ENCODE measurements at regions not wholly inside any gene's neighbourhood (a gene's known extent, or its start where the extent isn't known, plus 50 kb on each side); places are given as distances from the start of the nearest gene placed in this dataset.

GRCh38 chr10:21260506-21261149 lies 264.9 kb downstream of the SKIDA1 start:
- H3K4me1 Mint-ChIP-seq (ENCODE audit: unreplicated experiment) = peaks cover 10% of the 10 kb centered on the region
- no peaks in the 10 kb centered on the region for H3K27me3 Mint-ChIP-seq
- H3K9me3 Mint-ChIP-seq = peaks cover 4% of the 10 kb centered on the region
- no peaks in the 10 kb centered on the region for H3K36me3 Mint-ChIP-seq
- H3K4me3 Mint-ChIP-seq = no peak overlapping the region
- H3K27ac Mint-ChIP-seq = peak overlapping the region; percentile 41
- no peak for TF ChIP-seq CTCF (conservative IDR thresholded peaks at IDR 0.05)
- no peak for DNase-seq (ENCODE audit: extremely low spot score, unreplicated experiment)

GRCh38 chr10:21260066-21260465 lies 265.4 kb downstream of the SKIDA1 start:
- DNase-seq (ENCODE audit: extremely low spot score, unreplicated experiment) = no peak
- Mint-ChIP-seq H3K9me3 (peaks cover 4% of the 10 kb centered on the region), H3K27ac (no peak overlapping the region), H3K36me3 (no peaks in the 10 kb centered on the region), H3K4me3 (no peak overlapping the region), H3K27me3 (no peaks in the 10 kb centered on the region), H3K4me1 (ENCODE audit: unreplicated experiment) (peaks cover 10% of the 10 kb centered on the region)
- no peak for TF ChIP-seq CTCF (conservative IDR thresholded peaks at IDR 0.05)

- no peak for DNase-seq (ENCODE audit: extremely low spot score, unreplicated experiment)
- peaks cover 4% of the 10 kb centered on the region for H3K9me3 Mint-ChIP-seq
- no peak for TF ChIP-seq CTCF (conservative IDR thresholded peaks at IDR 0.05)
- peaks cover 10% of the 10 kb centered on the region for H3K4me1 Mint-ChIP-seq (ENCODE audit: unreplicated experiment)
- H3K27ac Mint-ChIP-seq = no peak overlapping the region
- H3K4me3 Mint-ChIP-seq = no peak overlapping the region
- no peaks in the 10 kb centered on the region for H3K36me3 Mint-ChIP-seq
- H3K27me3 Mint-ChIP-seq = no peaks in the 10 kb centered on the region
These were observed 267.6 kb downstream of the SKIDA1 start for GRCh38 chr10:21257919-21258318.

- Mint-ChIP-seq H3K4me3 (no peak overlapping the region), H3K9me3 (peaks cover 4% of the 10 kb centered on the region), H3K27ac (no peak overlapping the region), H3K27me3 (no peaks in the 10 kb centered on the region), H3K36me3 (no peaks in the 10 kb centered on the region), H3K4me1 (ENCODE audit: unreplicated experiment) (peaks cover 9% of the 10 kb centered on the region)
- DNase-seq (ENCODE audit: extremely low spot score, unreplicated experiment) = no peak
- TF ChIP-seq CTCF (conservative IDR thresholded peaks at IDR 0.05) = no peak
These were observed 268.3 kb downstream of the SKIDA1 start for GRCh38 chr10:21257191-21257590.

- Mint-ChIP-seq H3K4me3 (no peak overlapping the region), H3K36me3 (peaks cover 3% of the 10 kb centered on the region), H3K4me1 (ENCODE audit: unreplicated experiment) (no peaks in the 10 kb centered on the region), H3K9me3 (no peaks in the 10 kb centered on the region), H3K27me3 (no peaks in the 10 kb centered on the region), H3K27ac (no peak overlapping the region)
- DNase-seq (ENCODE audit: extremely low spot score, unreplicated experiment) = no peak
- no peak for TF ChIP-seq CTCF (conservative IDR thresholded peaks at IDR 0.05)
These were observed 276.0 kb downstream of the SKIDA1 start for GRCh38 chr10:21249435-21249834.

- no peaks in the 10 kb centered on the region for H3K4me1 Mint-ChIP-seq (ENCODE audit: unreplicated experiment)
- TF ChIP-seq CTCF (conservative IDR thresholded peaks at IDR 0.05) = no peak
- H3K4me3 Mint-ChIP-seq = no peak overlapping the region
- H3K9me3 Mint-ChIP-seq = no peaks in the 10 kb centered on the region
- H3K27me3 Mint-ChIP-seq = no peaks in the 10 kb centered on the region
- no peak for DNase-seq (ENCODE audit: extremely low spot score, unreplicated experiment)
- H3K27ac Mint-ChIP-seq = no peak overlapping the region
- peaks cover 3% of the 10 kb centered on the region for H3K36me3 Mint-ChIP-seq
These were observed 277.9 kb downstream of the SKIDA1 start for GRCh38 chr10:21247592-21247991.

Data from type B pancreatic cell (in vitro differentiated cells).